ENCODE measurements at regions not wholly inside any gene's neighbourhood (a gene's known extent, or its start where the extent isn't known, plus 50 kb on each side); places are given as distances from the start of the nearest gene placed in this dataset.

DNA sequence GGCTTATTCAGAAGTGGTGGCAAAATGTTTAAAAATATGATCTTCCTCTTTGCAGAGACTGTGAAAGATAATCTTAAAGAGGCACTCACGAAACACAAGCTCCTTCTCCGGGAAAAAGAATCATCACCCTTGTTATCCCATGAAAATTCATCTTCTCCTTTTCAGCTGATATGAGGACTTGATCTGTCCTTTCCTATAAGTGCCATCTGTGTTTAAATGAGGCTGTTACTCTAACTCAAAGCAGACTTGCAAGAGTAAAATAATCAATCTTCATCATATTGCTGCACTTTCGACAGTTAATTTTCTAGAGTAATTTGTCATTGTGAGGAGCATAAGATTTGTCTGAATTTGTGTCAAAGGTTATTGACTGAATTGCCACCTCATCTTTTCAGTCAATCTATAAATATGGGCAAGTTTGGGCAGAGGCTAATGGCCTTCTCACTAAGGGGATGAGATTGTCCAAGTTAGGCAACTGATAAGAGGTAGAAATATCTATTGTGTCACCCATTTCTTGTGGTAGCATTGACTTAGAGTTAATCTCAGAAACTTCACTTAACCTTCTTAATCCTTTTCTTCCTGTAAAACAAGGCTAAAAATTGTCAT is 452.9 kb downstream of the GRXCR1 start:
- no peak for DNase-seq (ENCODE audit: low read depth in 2 of 2)

DNA sequence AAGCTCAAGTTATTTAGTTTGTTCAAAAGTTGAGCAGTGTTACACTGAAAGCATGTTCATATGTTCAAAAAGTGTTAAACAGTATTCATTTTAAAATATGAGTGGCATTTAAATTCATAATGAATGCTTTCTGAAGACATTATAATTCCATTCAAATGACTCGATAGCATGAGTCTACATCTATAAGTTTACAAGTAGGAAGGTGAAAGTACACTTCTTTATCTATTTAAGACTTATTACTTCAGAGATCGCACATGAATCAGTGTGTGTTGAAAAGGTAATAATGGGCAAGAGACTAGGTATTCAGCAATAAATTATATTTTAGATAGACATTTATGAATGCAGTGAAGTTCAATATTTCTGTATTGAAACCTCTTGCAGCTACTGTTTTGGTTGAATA is 456.1 kb downstream of the GRXCR1 start:
- DNase-seq (ENCODE audit: low read depth in 2 of 2) = no peak

DNA sequence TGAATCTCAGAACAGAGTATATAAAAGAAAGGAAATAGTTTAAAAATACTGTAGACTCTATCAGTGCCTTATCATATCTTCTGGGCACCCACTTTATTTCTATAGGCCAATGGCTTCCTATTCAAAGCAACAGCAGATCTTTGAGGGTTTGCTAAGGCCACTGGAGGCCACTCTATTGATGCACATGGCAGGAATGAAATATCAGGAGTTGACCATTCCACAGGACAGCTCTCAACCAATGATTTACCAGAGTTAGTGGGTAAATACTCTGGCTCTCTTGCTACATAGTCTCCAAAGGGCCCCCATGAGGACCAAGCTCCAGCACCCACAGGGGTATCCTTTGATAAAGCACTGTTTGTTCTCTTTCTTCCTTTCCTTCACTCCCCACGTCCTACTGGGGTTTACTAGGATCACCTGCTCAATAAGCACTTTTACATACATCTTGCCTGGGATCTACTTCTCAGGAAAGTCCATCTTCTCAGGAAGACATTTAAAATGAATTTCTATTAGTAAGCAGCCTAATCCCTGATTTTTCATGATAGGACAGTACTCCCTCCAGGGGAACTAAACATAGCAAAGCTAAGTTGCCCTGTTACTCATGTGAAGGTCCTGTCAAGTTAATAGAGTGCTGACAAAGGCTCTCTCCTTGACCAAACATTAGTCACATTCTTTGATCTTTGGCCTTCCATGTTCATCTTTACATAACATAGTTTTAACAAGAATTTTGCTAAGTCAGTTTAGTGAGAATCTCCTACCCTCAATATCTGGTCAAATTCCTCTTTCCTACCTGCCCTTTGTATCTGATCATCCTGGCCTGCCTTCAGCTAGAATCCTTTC is 459.7 kb downstream of the GRXCR1 start:
- no peak for DNase-seq (ENCODE audit: low read depth in 2 of 2)

DNA sequence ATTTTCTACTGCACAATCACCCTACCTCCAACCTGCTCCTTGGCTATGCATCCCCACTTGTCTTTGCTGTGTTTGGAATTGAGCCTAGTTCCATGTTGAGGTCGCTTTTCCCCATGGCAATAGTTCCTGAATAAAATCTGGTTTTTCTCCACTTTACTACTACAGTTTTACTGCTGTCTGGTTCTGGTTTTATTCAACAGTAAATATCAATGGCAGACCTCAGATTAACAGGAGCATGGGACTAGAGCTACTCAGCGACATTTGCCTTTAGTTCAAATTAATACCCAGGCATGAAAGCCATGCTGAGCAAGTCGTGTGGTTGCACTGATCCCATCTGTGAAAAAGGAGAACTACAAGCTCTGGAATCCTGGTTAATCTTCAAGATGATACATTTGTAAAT is 460.3 kb downstream of the GRXCR1 start:
- no peak for DNase-seq (ENCODE audit: low read depth in 2 of 2)

DNA sequence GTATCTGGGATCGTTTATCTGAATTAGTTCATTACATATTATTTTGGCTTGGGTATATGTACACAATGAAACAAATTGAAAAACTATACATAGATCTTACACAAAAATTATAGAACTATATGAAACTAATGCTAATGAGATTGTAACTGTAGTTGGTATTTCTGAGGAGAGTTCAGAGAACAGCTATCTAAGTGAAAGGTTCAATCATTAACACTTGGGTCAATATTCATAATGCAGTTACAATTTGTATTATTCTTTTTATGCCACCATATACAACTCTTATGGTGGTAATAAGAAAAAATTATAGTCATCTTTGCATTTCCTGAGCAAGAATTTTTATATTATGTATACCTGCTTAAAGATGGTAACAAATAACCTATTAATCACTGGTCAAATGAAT is 461.0 kb downstream of the GRXCR1 start:
- no peak for DNase-seq (ENCODE audit: low read depth in 2 of 2)

DNA sequence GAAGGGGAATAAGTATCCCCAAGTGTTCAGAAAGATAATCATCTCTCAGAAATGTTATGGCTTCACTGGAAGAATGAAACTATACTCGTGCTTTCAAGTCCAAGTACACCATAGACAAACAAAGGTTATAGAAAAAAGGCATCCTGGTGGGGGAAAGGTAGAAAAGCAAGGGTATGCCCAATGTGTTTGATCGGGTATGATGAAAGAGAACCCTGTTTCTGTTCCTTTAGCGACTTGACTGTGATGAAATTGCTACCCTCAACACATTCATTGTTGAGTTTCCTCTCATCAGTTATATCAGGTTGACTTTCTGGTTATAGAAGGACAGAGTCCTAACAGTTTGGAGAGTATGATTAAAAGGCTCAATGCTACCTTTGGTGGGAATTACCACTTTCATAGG is 464.3 kb downstream of the GRXCR1 start:
- DNase-seq (ENCODE audit: low read depth in 2 of 2) = no peak

DNA sequence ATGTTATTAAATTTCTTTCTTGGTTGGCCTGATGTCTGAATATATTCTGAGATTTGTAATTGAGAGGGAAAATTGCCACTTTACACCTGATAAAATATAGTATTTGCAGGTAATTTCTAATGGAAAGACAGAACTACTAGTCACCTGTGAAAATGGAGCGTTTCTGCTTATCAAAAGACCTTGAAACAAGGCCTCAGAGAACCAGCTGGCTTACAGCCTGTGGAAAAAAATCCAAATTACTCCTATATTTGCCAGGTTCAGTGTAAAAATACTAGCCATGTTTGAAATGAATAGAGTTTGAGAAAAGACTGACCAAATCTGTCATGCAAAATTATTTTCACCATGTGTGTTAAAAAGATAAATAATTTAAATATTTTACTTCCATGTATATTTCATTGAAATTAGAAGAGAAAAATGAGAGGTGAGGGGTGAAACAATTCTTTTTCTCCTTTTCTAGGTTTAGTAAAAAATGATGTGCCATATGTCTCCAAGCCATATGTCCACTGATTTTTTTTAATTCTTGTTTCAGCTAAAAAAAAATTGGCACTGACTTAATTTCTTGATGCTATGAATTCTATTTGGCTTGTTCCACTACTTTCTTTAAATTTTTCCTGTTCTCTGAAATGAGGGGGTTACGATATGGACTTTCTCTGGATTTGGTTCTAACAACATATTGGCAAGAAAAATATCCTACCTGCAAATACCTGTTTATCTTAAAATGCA is 464.9 kb downstream of the GRXCR1 start:
- no peak for DNase-seq (ENCODE audit: low read depth in 2 of 2)

DNA sequence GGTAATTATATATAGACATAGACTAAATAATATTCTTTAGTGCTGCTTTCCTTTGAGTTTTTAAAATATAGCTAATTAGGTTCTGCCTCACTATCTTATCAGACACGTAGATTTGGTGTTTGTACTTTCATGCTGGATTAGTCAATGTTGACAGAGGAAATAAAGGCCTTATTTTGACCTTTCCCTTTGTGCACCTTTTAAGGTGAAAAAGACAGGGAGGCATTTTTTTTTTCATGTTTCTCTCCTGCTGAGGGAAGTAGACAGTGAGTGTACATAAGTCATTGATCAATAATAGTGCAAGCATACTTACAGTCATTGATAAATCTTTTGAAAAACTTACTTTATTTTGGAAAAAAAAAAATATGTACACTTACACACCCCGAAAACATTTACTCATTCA is 467.8 kb downstream of the GRXCR1 start:
- DNase-seq (ENCODE audit: low read depth in 2 of 2) = no peak

DNA sequence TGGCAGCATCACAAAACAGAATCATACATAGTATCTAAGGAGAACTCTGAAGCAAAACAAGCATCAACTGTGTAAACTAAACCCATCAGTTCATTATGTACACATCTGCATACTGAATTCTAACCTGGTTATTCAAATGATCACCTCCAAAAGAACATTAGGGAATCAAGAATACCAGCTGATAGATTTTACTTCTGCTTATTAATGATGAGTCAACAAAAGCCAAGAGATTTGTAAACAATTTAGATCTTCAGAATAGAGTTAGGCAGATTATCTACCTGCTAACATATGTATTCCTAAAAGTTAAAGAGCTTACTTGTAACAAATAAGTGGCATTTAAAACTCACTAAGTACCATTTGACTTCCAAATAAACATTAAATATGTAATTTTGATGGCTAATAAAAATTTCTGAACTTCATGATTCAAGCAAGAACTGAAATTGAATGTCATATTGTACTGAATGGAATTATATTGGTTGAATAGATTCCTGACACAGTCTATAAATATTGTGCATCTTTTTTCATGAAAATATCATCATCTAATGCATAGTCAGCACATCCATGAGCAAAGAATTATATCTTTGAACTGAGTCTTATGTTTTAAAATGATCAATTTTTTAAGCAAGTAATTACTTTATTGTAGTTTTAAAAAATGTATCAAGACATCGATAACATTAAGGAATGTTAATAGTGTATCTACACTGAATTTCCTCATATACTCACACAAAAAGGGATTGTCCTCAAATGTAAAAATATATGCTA is 470.5 kb downstream of the GRXCR1 start:
- no peak for DNase-seq (ENCODE audit: low read depth in 2 of 2)

DNA sequence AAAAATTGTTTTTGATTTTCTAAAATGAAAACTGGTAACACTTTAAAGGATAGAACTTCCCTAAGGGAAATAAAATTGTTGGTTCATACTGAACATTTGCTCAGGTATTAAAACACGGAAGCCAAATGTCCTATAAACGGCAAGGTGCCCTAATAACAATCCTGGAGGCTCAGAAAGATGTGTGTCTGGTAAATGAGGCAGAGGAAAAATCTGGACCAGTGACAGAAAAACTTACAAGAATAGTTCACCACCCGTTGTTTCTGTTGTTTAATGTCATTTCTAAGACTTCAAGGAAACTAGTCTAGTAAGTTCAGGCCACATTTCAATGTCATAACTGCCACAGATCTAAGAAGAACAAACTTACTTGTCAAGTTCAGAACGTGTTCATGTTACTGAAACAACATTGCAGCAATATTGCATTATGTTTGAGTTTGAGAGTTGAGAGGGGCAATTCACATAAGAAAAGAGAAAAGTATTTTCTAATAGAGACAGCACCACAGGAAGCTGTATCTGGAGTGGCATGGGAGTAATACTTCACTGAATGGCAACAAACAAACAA is 476.6 kb downstream of the GRXCR1 start:
- no peak for DNase-seq (ENCODE audit: low read depth in 2 of 2)

DNA sequence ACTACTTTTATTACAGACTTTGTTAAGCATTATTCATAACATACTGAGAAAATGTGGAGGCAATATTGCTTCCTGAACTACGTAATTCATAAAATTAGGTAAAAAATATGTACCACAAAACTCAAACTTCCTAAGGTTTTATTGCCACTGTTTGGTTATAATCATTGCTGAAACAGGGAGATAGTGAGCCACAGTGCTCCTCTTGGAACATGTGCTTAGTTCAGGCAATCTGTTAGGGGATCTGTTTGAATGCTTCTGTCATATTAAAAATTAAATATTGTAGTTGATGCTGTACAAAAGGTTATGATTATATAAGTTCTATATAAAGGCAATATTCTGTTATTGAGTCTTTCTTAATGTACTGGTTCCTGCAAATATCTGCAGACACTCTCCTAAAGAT is 480.7 kb downstream of the GRXCR1 start:
- DNase-seq (ENCODE audit: low read depth in 2 of 2) = no peak

DNA sequence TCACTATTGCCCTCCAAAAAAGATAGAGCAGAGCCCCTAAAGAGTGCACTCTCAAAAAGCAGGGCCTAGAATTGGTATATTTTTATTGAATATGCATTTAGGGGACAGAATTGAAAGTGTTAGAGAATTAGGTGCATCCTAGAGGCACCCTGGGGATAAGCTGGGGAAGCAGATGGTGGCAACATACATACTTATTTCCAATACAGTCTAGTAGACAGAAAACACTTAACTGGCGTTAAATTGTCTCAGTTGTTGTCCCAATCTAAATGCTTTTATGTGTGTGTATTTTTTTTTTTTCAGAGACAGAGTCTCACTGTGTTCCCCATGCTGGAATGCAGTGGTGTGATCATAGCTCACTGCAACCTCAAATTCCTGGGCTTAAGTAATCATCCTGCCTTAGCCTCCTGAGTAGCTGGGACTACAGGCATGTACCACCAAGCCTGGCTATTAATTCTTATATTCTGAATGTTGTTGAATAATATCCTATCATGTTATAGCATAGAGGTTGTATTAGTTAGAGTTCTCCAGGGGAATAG is 481.8 kb downstream of the GRXCR1 start:
- no peak for DNase-seq (ENCODE audit: low read depth in 2 of 2)

DNA sequence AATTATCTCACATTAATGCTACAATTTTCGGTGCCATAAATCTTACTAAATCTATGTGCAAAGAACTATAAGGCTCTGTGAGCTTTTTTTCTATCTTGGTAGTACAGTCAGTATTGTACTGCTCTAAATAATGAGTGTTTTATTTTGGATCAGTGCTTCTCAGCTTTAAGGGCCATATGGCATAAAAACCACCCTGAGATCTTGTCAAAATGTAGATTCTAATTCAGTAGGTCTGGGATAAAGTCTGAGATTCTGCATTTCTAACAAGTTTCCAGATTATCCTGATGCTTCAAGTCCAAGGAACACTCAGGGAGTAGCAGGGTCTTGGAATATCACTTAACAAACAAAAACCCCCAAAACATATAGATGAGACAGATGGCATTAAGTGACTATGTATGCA is 486.5 kb downstream of the GRXCR1 start:
- DNase-seq (ENCODE audit: low read depth in 2 of 2) = no peak

DNA sequence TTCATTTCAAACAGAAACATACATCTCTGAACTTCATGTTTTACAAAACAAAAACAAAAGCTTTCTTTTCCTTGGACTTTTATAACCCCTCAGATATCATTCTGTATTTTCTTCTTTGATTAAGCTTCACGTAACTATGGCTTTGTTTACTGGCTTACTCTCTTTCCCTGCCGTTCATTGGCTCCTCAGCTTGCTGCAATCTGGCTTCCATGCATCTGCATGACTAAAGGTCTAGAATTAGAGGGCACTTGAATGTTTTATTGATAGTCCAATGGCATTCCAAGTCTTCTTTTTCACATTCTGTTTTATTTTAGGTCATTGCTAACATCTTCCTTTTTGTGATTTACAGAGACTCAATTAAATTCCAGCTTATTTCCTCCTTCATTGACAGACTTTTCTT is 487.6 kb downstream of the GRXCR1 start:
- DNase-seq (ENCODE audit: low read depth in 2 of 2) = no peak

DNA sequence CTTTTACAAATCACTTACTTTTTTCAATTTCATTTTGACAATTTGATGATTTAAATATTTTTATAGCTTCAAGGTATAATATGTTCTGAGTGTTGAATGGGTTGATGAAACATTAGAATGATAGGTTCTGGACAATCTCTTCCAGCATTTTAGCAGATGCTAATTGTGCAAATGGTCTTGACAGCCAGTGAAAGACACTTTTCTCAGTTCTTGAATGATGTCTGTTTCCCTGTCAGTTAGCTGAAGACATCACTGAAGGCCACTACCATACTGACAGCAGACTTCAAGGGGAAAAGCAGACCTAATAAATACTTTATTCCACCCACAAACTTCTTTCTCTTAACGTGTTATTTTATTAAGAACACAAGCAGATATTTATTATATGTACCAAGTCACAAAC is 498.6 kb downstream of the GRXCR1 start:
- DNase-seq (ENCODE audit: low read depth in 2 of 2) = no peak

DNA sequence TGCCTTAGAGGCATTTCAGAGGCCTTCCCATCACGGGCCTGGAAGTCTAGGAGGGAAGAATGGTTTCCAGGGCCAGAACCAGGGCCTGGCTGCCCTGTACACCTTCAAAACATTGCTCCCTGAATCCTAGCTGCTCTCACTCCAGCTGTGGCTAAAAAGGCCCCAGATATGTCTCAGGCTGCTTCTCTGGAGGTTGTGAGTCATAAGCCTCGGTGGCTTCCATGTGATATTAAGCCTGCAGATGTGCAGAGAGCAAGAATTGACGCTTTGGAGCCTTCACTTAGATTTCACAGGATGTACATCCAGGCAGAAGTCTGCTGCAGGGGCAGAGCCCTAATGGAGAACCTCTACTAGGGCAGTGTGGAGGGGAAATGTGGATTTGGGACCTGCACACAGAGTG is 502.5 kb downstream of the GRXCR1 start:
- DNase-seq (ENCODE audit: low read depth in 2 of 2) = no peak

DNA sequence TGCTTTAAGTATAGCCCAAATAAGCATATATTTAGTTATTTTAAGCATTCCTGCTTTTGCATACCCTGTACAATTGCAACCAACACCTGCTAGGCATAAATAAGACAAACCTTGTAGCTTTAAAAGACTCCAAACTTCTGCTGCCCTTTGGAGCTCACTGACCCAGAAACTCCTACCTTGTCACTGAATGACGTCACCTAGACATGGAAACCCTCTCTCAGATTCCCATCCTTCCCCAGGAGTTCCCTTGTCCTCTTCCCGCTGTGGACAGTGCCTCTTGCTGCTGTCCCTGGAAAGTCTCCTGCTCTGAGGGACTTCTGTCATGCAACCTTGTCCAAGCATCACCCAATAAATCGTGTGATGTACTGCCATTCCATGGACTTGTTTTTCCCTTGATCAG is 507.2 kb downstream of the GRXCR1 start:
- no peak for DNase-seq (ENCODE audit: low read depth in 2 of 2)

DNA sequence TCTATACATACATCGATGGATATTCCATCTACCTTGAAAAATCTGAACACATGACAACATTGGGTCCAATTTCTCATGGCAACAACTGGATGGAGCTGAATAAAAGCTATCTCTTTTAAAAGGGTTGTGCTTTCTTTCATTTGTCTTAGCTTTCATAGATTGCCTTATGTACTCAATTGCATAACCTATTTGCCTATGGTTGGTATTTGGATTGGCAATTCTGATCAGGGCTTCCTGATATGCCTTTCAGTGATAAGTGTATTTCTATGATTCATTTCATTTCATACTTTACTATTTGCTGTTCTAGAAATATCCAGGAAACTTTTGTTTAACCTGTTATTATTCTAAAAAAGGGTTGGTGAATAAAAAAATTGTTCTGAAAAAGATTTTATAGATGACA is 509.9 kb downstream of the GRXCR1 start:
- DNase-seq (ENCODE audit: low read depth in 2 of 2) = no peak

DNA sequence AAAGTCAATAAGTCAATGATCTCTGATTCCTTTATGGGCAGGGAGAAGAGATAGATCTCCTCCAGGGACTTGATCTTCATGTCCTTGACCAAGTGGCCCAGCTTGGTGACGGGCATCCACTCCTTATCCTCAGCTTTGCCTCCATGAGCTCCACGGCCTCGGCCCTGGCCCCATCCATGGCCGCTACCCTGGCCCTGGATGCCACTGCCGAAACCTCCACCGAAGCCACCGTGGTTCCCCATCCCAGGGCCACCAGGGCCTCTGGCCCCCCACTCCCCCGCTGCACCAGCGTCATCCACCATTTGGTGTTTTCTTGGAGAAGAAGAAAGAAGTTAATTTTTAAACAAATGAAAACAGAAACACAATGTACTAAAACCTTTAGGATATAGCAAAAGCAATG is 518.1 kb downstream of the GRXCR1 start:
- no peak for DNase-seq (ENCODE audit: low read depth in 2 of 2)

DNA sequence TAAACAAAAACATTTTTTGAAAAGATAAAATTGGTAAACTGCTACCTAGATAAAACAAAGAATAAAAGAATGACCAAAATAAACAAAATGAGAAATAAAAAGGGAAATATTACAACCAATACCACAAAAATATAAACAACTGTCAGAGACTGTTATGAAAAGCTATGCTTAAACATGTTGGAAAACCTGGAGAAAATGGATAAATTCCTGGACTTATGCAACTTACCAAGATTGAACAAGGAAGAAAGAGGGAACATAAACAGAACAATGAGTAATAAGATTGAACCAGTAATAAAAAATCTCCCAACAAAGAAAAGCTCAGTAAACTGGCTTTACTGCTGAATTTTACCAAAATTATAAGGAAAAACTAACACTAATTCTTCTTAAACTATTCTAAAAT is 518.7 kb downstream of the GRXCR1 start:
- DNase-seq (ENCODE audit: low read depth in 2 of 2) = no peak

DNA sequence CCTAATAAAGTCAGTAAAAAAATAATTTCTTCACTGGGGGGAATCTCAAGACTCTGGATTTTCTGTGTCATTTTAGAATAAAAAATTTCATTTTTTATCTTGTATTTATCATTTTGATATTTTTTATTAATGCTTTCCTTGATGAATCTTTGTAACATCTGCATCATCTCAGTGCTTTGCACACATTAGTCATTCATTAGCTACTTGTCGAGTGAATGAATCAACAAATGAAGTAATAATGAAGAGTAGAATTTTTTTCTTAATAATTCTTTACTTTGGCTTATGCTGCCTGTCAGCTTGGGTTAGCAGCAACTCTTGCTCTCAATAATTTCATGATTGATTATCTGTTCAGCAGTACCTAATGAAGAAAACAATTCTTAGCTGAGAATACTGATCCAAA is 530.8 kb downstream of the GRXCR1 start:
- DNase-seq (ENCODE audit: low read depth in 2 of 2) = no peak

DNA sequence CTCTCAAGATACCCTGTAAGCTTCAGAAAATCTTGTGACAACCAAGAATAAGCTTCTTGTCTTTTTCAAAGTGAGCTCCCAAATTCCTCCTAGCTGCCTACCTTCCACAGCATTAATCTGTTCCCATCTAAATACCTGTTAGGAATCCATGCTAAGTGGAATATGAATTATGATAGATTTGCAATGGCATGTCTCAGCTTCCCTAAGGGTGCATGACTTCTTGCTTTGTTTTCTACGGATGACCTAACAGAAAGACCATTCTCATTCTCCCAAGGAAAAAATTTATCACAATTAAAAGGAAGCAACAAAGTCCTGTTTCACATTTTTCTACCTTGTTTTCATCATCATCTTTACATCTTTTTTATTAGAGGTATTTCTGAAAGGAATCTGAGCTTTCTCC is 532.7 kb downstream of the GRXCR1 start:
- no peak for DNase-seq (ENCODE audit: low read depth in 2 of 2)

All from dermis microvascular lymphatic vessel endothelial cell (primary cell).